GM21360 (cell line): ENCODE measurements at regions not wholly inside any gene's neighbourhood (a gene's known extent, or its start where the extent isn't known, plus 50 kb on each side); places are given as distances from the start of the nearest gene placed in this dataset.

Source experiments
- ATAC-seq: cut with Tn5 transposase; IDR thresholded peaks from one replicate; pipeline ENCODE4 v1.9.1; 2021; ENCODE audit warnings: mild to moderate bottlenecking, moderate library complexity; ENCODE audit not compliant: unreplicated experiment

GRCh38 chr12:17810399-17810798 is 279.6 kb downstream of the RERGL start:
- ATAC-seq: no peak

- ATAC-seq: no peak
Measured at GRCh38 chr12:17809206-17809605, 280.8 kb downstream of the RERGL start.

GRCh38 chr12:17802657-17803641 is 287.0 kb downstream of the RERGL start:
- ATAC-seq: no peak

GRCh38 chr12:17793854-17794253 is 296.1 kb downstream of the RERGL start:
- ATAC-seq: no peak

DNA sequence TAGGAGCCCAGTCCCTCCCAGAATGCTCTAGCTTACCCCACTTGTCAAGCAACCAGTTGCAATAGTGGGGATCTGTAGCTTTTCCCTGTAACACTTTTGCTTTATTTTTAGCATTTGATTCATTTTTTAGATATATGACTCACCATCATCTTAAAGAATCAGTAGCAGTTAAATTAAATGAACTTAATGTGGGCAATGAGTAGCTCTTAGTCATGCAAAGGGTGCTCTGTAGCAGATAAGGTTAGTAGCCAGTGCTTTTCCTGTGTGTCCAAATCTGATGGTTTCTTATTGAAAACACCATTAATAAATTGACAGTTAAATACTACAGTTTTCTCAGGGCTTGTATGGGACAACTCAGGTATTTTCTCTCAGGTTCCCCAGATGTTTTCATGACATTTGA is 311.8 kb downstream of the RERGL start:
- ATAC-seq: no peak

DNA sequence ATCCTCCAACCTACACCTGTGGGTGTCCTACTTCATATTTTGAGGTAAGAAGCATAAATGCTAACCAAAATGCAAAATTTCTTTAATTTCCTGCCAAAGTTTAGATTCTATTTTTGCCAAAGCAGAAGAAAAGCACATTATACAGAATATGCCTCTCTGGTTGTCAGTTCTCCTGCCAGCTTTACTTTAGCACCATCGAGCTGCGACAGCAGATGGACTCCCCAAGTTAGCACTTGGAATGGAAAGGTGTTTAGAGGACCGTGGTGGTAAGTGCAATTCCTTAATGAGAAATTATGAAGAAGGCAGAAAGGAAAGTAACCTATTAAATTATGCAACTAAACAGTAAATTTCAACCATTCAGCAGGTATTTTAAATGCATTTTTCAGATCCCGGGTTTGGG is 326.6 kb downstream of the RERGL start:
- no peak for ATAC-seq

GRCh38 chr12:17759982-17760381 is 330.0 kb downstream of the RERGL start:
- no peak for ATAC-seq
